ENCODE measurements at regions not wholly inside any gene's neighbourhood (a gene's known extent, or its start where the extent isn't known, plus 50 kb on each side); places are given as distances from the start of the nearest gene placed in this dataset.

DNA sequence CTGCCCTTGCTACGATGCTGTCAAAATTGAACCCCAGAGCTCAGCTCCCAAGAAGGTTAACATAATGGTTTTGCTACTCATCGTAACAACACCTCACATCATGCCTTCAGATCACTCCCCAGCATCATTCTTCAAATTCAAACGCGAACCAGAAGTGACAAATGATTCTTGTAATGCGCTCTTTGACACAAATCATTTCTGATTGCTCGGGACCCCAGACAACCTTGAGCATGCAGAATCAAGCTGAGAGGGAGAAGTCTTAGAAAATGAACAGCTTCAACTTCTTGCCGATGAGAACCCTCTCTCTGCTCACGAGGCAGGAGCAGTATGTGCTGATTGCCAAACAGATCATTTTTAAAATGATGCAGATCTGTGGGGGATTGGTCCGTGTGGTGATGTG is 241.0 kb upstream of the ASIC2 start:
- no peak overlapping the region for H3K4me3 ChIP-seq (ENCODE audit: control insufficient read depth, low read depth, low read length)

DNA sequence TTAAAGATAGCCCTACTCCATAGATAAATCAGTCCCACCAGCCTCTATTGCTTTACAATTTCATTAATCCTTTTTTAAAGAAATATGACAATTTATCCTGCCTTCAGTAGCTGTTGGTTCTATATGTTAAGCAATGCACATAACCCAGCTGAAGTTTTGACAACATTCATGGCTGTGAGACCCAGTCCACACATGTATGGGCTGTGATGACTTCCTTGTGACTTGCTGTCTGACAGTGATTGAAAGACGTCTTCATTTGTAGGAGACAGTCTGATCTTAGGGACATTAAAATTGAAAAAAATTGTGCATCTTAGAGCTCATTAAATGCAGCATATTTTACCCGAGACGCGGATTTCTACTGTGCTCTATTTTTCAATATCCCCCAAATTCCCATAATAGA is 252.0 kb upstream of the ASIC2 start:
- no peak for DNase-seq (ENCODE audit: low read depth)
- TF ChIP-seq, protein P1, sequence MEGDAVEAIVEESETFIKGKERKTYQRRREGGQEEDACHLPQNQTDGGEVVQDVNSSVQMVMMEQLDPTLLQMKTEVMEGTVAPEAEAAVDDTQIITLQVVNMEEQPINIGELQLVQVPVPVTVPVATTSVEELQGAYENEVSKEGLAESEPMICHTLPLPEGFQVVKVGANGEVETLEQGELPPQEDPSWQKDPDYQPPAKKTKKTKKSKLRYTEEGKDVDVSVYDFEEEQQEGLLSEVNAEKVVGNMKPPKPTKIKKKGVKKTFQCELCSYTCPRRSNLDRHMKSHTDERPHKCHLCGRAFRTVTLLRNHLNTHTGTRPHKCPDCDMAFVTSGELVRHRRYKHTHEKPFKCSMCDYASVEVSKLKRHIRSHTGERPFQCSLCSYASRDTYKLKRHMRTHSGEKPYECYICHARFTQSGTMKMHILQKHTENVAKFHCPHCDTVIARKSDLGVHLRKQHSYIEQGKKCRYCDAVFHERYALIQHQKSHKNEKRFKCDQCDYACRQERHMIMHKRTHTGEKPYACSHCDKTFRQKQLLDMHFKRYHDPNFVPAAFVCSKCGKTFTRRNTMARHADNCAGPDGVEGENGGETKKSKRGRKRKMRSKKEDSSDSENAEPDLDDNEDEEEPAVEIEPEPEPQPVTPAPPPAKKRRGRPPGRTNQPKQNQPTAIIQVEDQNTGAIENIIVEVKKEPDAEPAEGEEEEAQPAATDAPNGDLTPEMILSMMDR (IDR thresholded peaks at IDR 0.05; ENCODE audit: control insufficient read depth, insufficient read depth, low read depth, low read length, missing control alignments), result no peak
- H3K4me3 ChIP-seq (ENCODE audit: control insufficient read depth, low read depth, low read length), result no peak overlapping the region

More for the DNA sequence above, 241.0 kb upstream of the ASIC2 start:
- TF ChIP-seq, protein P1 (IDR thresholded peaks at IDR 0.05; ENCODE audit: control insufficient read depth, insufficient read depth, low read depth, low read length, missing control alignments), result no peak
- no peak for DNase-seq (ENCODE audit: low read depth)

DNA sequence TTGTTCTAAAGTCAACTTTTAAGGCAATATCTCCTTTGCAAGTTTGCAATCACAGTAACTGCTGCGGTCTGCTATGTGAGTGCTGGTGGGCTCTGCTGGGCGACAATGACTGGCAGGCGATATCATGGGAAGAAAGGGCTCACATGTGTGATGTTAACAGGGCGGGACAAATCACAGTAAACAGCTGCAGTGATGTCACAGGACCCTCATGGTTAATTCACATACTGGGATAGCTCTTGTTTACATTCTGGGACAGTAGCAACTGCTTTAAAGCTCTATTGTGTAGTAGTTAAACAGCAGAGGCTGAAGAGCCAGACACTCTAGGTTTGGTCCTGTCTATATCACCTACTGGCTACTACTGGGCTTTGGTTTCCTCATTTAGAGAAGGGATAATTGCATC is 257.2 kb upstream of the ASIC2 start:
- no peak for DNase-seq (ENCODE audit: low read depth)
- TF ChIP-seq, protein P1 (IDR thresholded peaks at IDR 0.05; ENCODE audit: control insufficient read depth, insufficient read depth, low read depth, low read length, missing control alignments), result no peak
- no peak overlapping the region for H3K4me3 ChIP-seq (ENCODE audit: control insufficient read depth, low read depth, low read length)

DNA sequence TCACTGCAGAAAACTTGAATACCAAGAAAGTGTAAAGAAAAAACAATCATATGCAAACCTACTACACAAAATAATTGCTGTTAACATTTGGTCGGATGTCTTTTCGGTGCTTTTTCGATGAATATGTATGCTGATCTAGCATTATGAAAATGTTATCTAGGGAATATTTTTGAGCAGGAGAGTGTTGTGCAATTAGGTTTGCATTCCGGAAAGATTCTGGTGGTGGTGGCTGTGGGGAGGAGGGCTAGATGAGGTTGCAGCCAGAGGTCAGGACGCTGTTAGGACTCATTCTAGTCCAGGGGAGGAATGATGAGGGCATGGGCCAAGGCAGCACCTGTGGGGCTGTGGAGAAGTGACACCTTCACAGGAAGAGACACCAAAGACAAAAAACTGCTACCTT is 258.0 kb upstream of the ASIC2 start:
- DNase-seq (ENCODE audit: low read depth), result no peak
- H3K4me3 ChIP-seq (ENCODE audit: control insufficient read depth, low read depth, low read length), result no peak overlapping the region
- TF ChIP-seq, protein P1 (IDR thresholded peaks at IDR 0.05; ENCODE audit: control insufficient read depth, insufficient read depth, low read depth, low read length, missing control alignments), result no peak

DNA sequence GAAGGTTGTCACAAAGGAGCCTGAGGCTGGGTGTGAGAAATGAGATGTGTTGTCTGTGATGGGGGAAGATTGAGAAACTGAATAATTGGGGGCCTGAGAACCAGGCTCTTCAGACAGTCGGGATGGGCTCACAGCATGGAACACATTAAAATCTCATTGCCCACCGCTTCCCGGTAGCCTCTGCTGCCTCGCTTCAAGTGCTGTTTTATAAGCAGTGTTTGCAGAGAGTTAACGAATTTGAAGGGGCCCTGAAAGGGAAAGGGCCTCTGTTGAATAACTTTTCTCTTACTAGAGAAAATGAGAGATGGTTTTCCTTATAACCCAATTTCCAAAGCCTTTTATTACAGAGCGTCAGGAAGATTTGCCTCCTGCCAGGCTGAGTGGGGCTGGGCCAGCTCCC is 258.8 kb upstream of the ASIC2 start:
- DNase-seq (ENCODE audit: low read depth), result no peak
- TF ChIP-seq, protein P1 (IDR thresholded peaks at IDR 0.05; ENCODE audit: control insufficient read depth, insufficient read depth, low read depth, low read length, missing control alignments), result no peak
- no peak overlapping the region for H3K4me3 ChIP-seq (ENCODE audit: control insufficient read depth, low read depth, low read length)

DNA sequence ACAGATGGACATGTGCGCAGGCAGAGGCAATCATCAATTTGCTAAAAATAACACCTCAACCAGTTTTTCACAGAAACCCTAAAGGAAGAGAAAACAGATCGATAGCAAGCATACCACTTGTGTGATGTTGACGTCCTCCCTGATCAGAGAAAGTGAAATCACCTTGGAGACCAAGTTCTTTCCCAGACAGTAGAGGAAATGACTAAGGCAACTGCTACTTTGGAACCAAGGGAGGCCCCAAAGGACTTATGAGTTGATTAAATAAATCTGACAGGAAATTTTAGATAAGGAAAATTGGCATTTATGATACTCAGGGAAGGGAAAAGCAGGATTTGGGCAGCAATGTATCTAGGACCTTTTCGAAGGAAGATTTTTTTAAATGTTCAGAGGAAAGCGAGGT is 267.1 kb upstream of the ASIC2 start:
- no peak for DNase-seq (ENCODE audit: low read depth)
- TF ChIP-seq, protein P1 (IDR thresholded peaks at IDR 0.05; ENCODE audit: control insufficient read depth, insufficient read depth, low read depth, low read length, missing control alignments), result no peak
- H3K4me3 ChIP-seq (ENCODE audit: control insufficient read depth, low read depth, low read length), result no peak overlapping the region

DNA sequence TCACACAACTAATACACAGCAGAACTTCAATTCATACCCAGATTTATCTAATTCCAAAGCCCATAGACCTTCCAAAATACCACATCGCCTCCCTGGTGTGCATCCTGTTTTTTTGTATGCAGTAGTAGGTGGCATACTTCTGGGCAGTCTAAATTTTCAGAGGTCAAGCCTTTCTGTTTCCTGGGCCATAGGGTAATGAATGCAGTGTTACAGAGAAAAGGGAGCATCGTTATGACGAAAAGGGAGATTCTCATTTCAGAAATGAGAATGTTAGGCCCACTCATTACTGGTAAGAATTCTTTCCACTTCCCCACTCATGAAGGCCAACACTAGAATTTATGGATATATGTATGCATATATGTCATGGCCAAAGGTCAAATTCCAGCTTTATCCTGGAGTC is 267.8 kb upstream of the ASIC2 start:
- TF ChIP-seq, protein P1 (IDR thresholded peaks at IDR 0.05; ENCODE audit: control insufficient read depth, insufficient read depth, low read depth, low read length, missing control alignments), result no peak
- no peak for DNase-seq (ENCODE audit: low read depth)
- no peak overlapping the region for H3K4me3 ChIP-seq (ENCODE audit: control insufficient read depth, low read depth, low read length)

Measured in AG09309 (cell line).